C4-2B (cell line): ENCODE measurements at regions not wholly inside any gene's neighbourhood (a gene's known extent, or its start where the extent isn't known, plus 50 kb on each side); places are given as distances from the start of the nearest gene placed in this dataset.

Source experiments
- CTCF ChIP-seq: fragments of 450-650 bp; conservative IDR thresholded peaks from 2 replicates; pipeline ENCODE4 v1.5.1; 2017; ENCODE audit warnings: mild to moderate bottlenecking
- ZFX ChIP-seq: fragments of 450-650 bp; IDR thresholded peaks from 2 replicates; pipeline ENCODE4 v1.6.1; 2017

GRCh38 chr3:176206809-176207208 lies 990.5 kb downstream of the TBL1XR1 start:
- no peak for TF ChIP-seq CTCF
- no peak for TF ChIP-seq ZFX
